ENCODE measurements at regions not wholly inside any gene's neighbourhood (a gene's known extent, or its start where the extent isn't known, plus 50 kb on each side); places are given as distances from the start of the nearest gene placed in this dataset.

GRCh38 chr13:111858571-111858970 lies 208.4 kb upstream of the SOX1 start:
- H3K27me3 ChIP-seq (ENCODE audit: control insufficient read depth, insufficient read depth, low read length), result no peaks in the 10 kb centered on the region
- POLR2A ChIA-PET, result no interaction called here
- TF ChIP-seq CTCF (IDR thresholded peaks at IDR 0.05; ENCODE audit: low read depth, low read length), result no peak
- CTCF ChIA-PET, result no interaction called here
- no peak overlapping the region for H3K27ac ChIP-seq (ENCODE audit: low read depth, low read length)
- H3K4me3 ChIP-seq (ENCODE audit: low read depth, low read length), result no peak overlapping the region
- no peak for DNase-seq (ENCODE audit: low read depth, low spot score)
- H3K9me3 ChIP-seq (ENCODE audit: control insufficient read depth, insufficient read depth, low read length), result peaks cover 82% of the 10 kb centered on the region

- no peak for DNase-seq (ENCODE audit: low read depth, low spot score)
- ChIA-PET POLR2A (no interaction called here), CTCF (no interaction called here)
Observed at GRCh38 chr13:111859354-111860230, 207.4 kb upstream of the SOX1 start.

DNA sequence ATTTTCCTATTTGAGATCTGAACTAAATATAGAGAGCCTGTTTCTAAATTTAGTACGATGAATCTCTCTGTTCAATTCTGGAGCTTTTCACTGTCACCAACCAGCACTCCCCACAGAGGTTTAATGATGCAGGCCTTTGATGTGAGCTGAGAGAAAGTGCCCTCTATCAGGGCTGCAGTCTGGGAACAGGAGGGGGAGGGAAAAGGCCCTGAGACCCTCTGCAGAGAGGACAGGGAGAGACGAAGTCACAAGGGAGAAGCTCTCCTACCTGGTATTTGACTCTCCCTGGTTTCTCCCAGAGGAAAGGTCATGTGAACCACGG lies 206.8 kb upstream of the SOX1 start:
- no peaks in the 10 kb centered on the region for H3K27me3 ChIP-seq (ENCODE audit: control insufficient read depth, insufficient read depth, low read length)
- POLR2A ChIA-PET, result no interaction called here
- no peak for TF ChIP-seq CTCF (IDR thresholded peaks at IDR 0.05; ENCODE audit: low read depth, low read length)
- H3K9me3 ChIP-seq (ENCODE audit: control insufficient read depth, insufficient read depth, low read length), result peaks cover 82% of the 10 kb centered on the region
- DNase-seq (ENCODE audit: low read depth, low spot score), result no peak
- no peak overlapping the region for H3K4me3 ChIP-seq (ENCODE audit: low read depth, low read length)
- CTCF ChIA-PET, result no interaction called here
- no peak overlapping the region for H3K27ac ChIP-seq (ENCODE audit: low read depth, low read length)

More at GRCh38 chr13:111859354-111860230, 207.4 kb upstream of the SOX1 start:
- H3K27me3 ChIP-seq (ENCODE audit: control insufficient read depth, insufficient read depth, low read length), result no peaks in the 10 kb centered on the region
- no peak overlapping the region for H3K4me3 ChIP-seq (ENCODE audit: low read depth, low read length)
- TF ChIP-seq CTCF (IDR thresholded peaks at IDR 0.05; ENCODE audit: low read depth, low read length), result no peak
- peaks cover 82% of the 10 kb centered on the region for H3K9me3 ChIP-seq (ENCODE audit: control insufficient read depth, insufficient read depth, low read length)
- H3K27ac ChIP-seq (ENCODE audit: low read depth, low read length), result no peak overlapping the region

- Histone ChIP-seq H3K9me3 (ENCODE audit: control insufficient read depth, insufficient read depth, low read length) (peaks cover 80% of the 10 kb centered on the region), H3K27ac (ENCODE audit: low read depth, low read length) (no peak overlapping the region), H3K4me3 (ENCODE audit: low read depth, low read length) (no peak overlapping the region), H3K27me3 (ENCODE audit: control insufficient read depth, insufficient read depth, low read length) (no peaks in the 10 kb centered on the region)
- no peak for TF ChIP-seq CTCF (IDR thresholded peaks at IDR 0.05; ENCODE audit: low read depth, low read length)
- ChIA-PET POLR2A (no interaction called here), CTCF (no interaction called here)
- DNase-seq (ENCODE audit: low read depth, low spot score), result no peak
Observed at GRCh38 chr13:111861319-111861718, 205.6 kb upstream of the SOX1 start.

DNA sequence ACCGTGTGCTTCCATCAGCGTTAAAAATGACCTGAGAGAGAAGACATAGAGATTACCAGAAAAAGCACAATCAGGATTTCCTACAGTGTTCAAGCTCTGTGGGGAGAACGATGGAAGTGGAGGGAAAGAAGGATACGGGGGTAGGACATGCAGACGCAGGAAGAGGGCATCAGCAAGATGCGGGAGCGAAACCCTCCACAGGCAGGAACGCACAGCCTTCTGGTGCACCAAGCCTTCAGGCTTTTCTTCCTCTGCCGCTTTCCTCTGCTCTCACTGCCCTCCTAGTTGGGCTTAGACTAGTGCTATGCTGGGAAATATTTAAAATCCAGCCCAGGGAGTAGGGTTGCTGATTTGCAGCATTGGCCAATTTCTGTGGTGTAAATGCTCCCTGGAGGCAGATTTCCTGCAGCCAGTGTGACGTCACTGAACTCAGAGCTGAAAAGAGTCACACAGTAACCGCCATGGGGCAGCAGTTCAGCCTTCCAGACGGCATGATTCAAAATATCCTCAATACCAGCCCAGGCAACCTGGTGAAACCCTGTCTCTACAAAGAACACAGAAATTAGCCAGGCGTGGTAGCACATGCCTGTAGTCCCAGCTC lies 205.1 kb upstream of the SOX1 start:
- H3K9me3 ChIP-seq (ENCODE audit: control insufficient read depth, insufficient read depth, low read length), result peaks cover 77% of the 10 kb centered on the region
- POLR2A ChIA-PET, result no interaction called here
- TF ChIP-seq CTCF (IDR thresholded peaks at IDR 0.05; ENCODE audit: low read depth, low read length), result no peak

More for the DNA sequence above, 205.1 kb upstream of the SOX1 start:
- no peak for DNase-seq (ENCODE audit: low read depth, low spot score)
- H3K27ac ChIP-seq (ENCODE audit: low read depth, low read length), result no peak overlapping the region
- no peaks in the 10 kb centered on the region for H3K27me3 ChIP-seq (ENCODE audit: control insufficient read depth, insufficient read depth, low read length)
- CTCF ChIA-PET, result no interaction called here
- H3K4me3 ChIP-seq (ENCODE audit: low read depth, low read length), result no peak overlapping the region
